ENCODE measurements at regions not wholly inside any gene's neighbourhood (a gene's known extent, or its start where the extent isn't known, plus 50 kb on each side); places are given as distances from the start of the nearest gene placed in this dataset.

DNA sequence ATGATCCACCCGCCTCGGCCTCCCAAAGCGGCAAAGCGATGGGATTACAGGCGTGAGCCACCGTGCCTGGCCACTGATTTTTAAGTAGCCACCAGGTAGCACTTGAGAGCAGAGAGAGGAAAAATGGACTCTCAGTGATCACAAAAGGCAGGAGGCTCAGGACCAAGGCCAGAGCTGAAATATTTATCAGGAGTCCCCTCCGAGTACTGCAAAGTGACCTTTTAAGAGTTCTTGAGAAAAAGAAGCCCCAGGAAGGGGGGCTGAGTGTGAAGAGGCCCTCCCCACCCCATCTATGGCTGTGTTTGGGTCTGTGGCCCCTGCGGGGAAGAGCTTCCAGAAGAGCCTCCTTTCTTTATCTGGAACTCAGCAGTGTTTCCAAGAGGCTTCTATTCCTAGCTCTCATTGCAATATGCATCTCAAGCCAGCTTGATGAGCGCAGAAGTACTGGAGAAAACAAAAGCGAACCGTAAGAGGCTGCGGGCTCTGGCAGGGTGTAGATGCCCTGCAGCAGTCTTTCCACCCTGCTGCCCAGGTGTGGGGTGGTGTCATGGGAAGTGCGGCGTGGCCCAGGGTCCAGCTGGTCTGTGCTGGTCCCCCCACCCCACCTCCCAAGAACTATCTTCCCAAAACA is 75.5 kb upstream of the CDK20 start:
- no peaks in the 10 kb centered on the region for H3K36me3 Mint-ChIP-seq
- no peak overlapping the region for H3K27ac Mint-ChIP-seq
- H3K4me1 Mint-ChIP-seq, result no peaks in the 10 kb centered on the region
- no peaks in the 10 kb centered on the region for H3K9me3 Mint-ChIP-seq
- no peak overlapping the region for H3K4me3 Mint-ChIP-seq
- H3K27me3 Mint-ChIP-seq, result no peaks in the 10 kb centered on the region

DNA sequence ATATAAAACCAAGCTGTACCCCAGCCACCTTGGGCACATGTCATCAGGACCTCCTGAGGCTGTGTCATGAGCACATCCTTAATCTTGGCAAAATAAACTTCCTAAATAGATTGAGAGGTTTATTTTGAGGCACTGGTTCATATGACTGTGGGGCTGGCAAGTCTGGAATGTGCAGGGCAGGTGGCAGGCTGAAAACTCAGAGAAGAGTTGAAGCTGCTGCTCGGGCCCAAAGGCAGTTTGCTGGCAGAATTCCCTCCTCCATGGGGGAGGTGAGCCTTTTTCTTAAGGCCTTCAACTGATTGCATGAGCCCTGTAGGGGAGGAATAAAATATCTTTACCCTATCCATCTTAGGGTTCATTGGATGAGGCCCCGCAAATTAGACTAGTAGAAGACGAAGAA is 72.2 kb upstream of the CDK20 start:
- no peaks in the 10 kb centered on the region for H3K4me1 Mint-ChIP-seq
- H3K27me3 Mint-ChIP-seq, result no peaks in the 10 kb centered on the region
- no peak overlapping the region for H3K27ac Mint-ChIP-seq
- H3K4me3 Mint-ChIP-seq, result no peak overlapping the region
- no peaks in the 10 kb centered on the region for H3K9me3 Mint-ChIP-seq
- peaks cover 3% of the 10 kb centered on the region for H3K36me3 Mint-ChIP-seq

DNA sequence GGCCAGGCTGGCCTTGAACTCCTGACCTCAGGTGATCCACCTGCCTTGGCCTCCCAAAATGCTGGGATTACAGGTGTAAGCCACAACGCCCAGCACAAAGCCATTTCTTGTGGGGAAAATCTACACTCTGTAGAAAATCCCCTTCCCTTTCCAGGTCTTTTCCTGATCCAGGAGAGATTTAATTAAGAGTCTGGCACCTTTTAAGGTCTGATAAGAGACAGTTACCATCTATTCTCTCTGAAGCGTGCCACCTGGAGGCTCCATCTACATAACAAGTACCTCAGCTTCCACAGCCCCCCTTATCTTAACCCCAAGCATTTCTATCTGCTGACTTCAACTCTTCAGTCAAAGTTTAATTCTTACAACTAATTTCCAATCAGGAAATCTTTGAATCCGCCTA is 71.4 kb upstream of the CDK20 start:
- Mint-ChIP-seq H3K27ac (no peak overlapping the region), H3K4me3 (no peak overlapping the region), H3K9me3 (no peaks in the 10 kb centered on the region), H3K36me3 (peaks cover 3% of the 10 kb centered on the region), H3K4me1 (no peaks in the 10 kb centered on the region), H3K27me3 (no peaks in the 10 kb centered on the region)

DNA sequence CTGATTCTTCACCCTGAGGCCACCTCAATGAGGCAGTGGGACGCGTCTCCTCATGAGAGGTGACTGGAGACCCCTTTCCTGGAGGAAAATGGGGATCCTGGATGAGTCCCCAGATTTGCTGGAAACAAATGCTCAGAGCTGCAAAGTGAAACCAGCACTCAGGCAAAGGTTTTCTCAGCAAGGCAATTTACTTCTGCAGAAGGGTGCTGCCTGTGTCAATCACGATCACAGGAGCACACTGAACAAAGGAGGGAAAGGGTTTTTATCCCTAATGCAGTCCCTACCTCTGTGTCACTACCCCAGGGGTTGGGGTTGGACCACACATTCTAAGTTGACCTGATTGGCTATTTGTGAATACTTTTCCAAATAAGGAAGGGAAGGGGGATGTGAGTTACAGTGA is 69.9 kb upstream of the CDK20 start:
- peaks cover 3% of the 10 kb centered on the region for H3K36me3 Mint-ChIP-seq
- H3K9me3 Mint-ChIP-seq, result peaks cover 5% of the 10 kb centered on the region
- H3K4me1 Mint-ChIP-seq, result no peaks in the 10 kb centered on the region

DNA sequence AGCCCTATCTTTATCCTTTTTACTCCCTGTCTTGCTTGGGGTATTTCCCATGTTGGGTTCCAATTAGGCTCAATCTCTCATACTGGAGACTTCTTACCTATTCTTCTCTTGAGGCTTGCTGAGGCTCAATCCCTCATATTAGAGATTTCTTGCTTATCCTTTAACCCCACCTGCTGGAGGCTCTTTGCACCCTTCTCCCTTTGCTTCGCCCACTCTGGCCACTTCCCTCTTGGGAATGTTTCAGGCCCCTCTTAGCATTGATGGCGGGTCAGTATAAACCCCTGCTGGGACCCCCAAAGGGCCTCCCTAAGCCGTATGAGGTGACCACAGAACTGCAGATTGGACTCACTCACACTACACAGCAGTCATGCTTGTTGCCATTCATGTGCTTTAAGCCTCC is 69.3 kb upstream of the CDK20 start:
- Mint-ChIP-seq H3K9me3 (peaks cover 5% of the 10 kb centered on the region), H3K27ac (no peak overlapping the region), H3K4me3 (no peak overlapping the region)

More for the DNA sequence above, 69.9 kb upstream of the CDK20 start:
- no peaks in the 10 kb centered on the region for H3K27me3 Mint-ChIP-seq
- H3K27ac Mint-ChIP-seq, result no peak overlapping the region
- no peak overlapping the region for H3K4me3 Mint-ChIP-seq

DNA sequence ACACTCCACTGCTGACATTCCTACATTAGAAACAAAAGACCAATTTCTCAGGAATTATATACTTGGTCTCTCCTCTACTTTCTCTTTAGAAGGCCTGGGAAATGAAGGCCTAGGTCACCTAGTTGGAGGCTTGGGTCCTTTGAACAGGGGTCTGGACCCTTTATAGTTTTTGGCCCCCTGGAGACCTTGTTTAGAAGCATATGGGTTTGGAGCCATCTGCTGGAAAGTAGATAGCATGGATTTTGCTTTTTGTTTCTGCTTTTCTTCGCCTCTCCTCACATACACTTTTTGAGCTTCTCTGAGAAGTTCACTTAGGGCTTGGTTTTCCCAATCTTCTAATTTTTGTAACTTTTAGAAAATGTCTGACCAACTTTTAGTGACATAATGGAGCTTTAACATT is 67.1 kb upstream of the CDK20 start:
- Mint-ChIP-seq H3K4me1 (no peaks in the 10 kb centered on the region), H3K27me3 (no peaks in the 10 kb centered on the region), H3K36me3 (peaks cover 3% of the 10 kb centered on the region), H3K9me3 (peaks cover 5% of the 10 kb centered on the region), H3K4me3 (no peak overlapping the region), H3K27ac (no peak overlapping the region)

More for the DNA sequence above, 69.3 kb upstream of the CDK20 start:
- Mint-ChIP-seq H3K36me3 (peaks cover 3% of the 10 kb centered on the region), H3K27me3 (no peaks in the 10 kb centered on the region), H3K4me1 (no peaks in the 10 kb centered on the region)

DNA sequence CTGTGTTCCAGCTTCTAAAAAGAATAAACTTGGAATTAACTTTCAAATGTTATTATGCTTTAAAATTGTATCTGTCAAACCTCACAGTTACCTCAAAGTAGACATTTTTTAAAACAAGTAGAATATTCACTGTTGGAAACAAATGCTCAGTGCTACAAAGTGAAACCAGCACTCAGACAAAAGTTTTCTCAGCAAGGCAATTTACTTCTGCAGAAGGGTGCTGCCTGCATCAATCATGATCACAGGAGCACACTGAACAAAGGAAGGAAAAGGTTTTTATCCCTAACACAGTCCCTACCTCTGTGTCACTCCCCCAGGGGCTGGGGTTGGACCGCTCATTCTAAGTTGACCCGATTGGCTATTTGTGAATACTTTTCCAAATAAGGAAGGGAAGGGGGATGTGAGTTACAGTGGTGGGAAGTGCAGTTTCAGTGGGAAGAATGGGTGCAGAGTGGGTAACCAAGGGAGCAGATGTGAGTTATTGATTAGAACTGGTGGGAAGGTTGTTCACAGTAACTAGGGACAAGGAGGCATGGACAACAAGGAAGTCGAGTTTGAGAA is 63.0 kb upstream of the CDK20 start:
- peaks cover 5% of the 10 kb centered on the region for H3K9me3 Mint-ChIP-seq
- H3K27ac Mint-ChIP-seq, result no peak overlapping the region
- no peak overlapping the region for H3K4me3 Mint-ChIP-seq
- H3K27me3 Mint-ChIP-seq, result no peaks in the 10 kb centered on the region
- no peaks in the 10 kb centered on the region for H3K36me3 Mint-ChIP-seq
- no peaks in the 10 kb centered on the region for H3K4me1 Mint-ChIP-seq

DNA sequence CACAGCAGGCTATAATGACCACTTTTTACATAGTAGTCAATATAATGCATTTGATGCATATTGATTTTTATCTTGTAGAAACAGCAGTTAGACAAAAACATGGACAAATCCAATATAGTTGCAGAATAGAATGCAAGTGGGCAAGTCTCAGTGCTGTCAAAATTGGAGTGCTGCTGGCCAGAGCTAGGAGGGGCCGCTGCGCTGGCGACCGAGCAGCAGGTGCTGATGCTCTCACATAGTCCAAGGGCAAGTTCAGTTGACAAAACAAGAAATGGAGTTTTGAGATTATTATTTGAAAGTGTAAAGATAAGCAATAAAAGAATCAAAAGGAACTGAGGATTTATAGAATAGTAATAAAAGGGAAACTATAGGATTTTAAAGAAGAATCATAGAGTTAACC is 60.6 kb upstream of the CDK20 start:
- Mint-ChIP-seq H3K27me3 (no peaks in the 10 kb centered on the region), H3K9me3 (peaks cover 5% of the 10 kb centered on the region), H3K4me1 (no peaks in the 10 kb centered on the region), H3K27ac (no peak overlapping the region), H3K36me3 (no peaks in the 10 kb centered on the region), H3K4me3 (no peak overlapping the region)

DNA sequence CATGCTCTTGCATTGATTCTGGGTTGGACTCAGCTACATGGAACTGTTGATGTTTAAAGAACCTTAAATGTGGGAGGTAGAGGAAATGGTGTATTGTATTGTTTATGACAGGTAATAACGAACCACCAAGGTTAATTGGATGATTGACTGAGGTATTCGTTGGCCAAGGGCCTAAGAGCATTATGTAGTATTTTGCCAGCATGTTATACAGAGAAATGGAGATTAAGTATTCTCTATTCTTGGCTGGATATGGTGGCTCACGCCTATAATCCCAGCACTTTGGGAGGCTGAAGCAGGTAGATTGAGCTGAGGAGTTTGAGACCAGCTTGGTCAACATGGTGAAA is 59.0 kb upstream of the CDK20 start:
- H3K4me3 Mint-ChIP-seq, result no peak overlapping the region
- no peak overlapping the region for H3K27ac Mint-ChIP-seq
- H3K4me1 Mint-ChIP-seq, result no peaks in the 10 kb centered on the region
- no peaks in the 10 kb centered on the region for H3K9me3 Mint-ChIP-seq
- no peaks in the 10 kb centered on the region for H3K36me3 Mint-ChIP-seq
- H3K27me3 Mint-ChIP-seq, result no peaks in the 10 kb centered on the region

DNA sequence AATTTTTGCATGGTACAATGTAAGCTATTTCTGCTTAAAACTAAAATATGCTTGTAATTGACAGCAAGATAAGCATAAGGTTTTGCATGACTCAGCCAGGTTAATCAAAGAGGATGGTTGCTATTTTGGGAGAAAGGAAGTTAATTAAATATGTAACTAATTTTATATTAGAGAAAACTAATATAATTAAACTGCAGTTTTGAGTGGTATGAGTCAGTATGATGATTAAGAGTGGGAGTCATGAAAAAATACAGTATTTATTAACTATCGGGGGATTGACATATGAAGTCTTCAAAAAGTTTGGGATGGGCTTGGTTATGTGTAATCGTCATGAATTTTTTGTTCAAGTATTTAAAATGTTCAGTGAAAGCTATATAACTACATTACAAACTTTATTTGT is 54.0 kb upstream of the CDK20 start:
- Mint-ChIP-seq H3K27me3 (no peaks in the 10 kb centered on the region), H3K36me3 (no peaks in the 10 kb centered on the region), H3K27ac (no peak overlapping the region), H3K4me3 (no peak overlapping the region), H3K9me3 (no peaks in the 10 kb centered on the region), H3K4me1 (no peaks in the 10 kb centered on the region)

DNA sequence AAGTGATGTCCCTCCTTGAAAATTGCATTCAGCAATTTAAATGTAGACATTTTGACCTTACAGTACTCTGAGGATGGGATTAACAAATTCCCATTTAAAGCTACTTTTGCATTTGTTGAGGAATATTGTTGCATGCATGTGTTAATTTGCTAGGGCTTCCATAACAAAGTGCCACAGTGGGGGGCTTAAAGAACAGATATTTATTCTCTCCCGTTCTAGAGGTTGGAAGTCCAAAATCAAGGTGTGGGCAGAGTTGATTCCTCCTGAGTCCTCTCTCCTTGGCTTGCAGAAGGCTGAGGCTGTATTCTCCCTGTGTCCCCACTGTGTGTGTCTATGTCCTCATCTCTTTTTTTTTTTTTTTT is 51.8 kb upstream of the CDK20 start:
- Mint-ChIP-seq H3K4me1 (no peaks in the 10 kb centered on the region), H3K4me3 (no peak overlapping the region), H3K27me3 (no peaks in the 10 kb centered on the region), H3K36me3 (no peaks in the 10 kb centered on the region), H3K27ac (no peak overlapping the region), H3K9me3 (no peaks in the 10 kb centered on the region)

DNA sequence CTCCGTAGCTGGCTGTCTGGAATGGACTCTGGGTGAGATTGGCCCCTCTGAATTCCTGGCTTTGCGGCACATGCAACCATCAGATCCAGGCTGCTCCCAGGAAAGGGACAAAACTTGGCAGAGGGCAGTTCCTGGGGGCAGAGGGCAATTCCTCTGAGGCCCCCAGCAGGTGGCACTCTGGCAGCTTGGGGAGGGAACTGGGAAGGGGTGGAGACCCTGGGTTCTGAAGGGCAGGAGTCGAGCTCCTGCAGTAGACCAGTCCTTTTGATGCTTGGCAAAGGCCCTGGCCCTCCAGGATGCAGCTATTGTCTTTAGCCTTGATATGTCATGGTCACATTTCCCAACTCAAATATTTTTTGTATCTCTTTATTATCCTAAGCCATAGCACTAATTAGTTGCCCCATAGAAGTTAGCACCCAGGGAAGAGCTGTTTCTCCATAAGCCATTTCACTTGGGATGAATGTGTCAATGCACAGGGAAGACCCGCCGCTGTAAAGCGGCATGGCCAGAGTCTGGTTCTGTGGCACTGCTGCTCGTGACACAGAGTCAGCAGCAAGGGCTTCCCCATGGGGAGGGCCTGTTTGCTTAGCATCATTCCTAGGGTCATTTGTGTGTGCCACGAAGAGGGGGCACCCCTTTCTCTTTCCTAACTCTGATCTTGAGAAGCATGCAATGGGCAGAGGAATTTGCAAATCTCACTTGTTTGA is 51.2 kb upstream of the CDK20 start:
- no peak overlapping the region for H3K4me3 Mint-ChIP-seq
- H3K27ac Mint-ChIP-seq, result no peak overlapping the region
- no peaks in the 10 kb centered on the region for H3K9me3 Mint-ChIP-seq
- no peaks in the 10 kb centered on the region for H3K36me3 Mint-ChIP-seq
- no peaks in the 10 kb centered on the region for H3K4me1 Mint-ChIP-seq
- no peaks in the 10 kb centered on the region for H3K27me3 Mint-ChIP-seq

DNA sequence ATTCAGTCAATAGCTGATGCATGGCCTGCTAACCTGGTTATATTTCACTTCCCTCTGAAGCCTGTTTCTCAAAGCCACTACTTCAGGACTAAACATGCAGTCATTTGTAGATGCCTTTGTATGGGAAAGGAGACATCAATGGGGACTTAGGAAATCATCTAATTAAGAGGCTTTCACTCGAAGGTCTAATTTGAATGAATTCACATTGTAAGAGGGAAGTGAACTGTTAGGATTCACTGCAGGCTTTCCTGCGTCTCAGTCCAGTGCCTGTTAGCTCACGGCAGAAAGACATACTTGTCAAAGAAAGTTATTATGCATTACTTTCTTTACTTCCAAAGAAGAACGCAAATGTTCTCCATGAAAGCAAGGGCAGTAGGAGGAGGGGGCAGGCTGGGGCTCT is 50.6 kb upstream of the CDK20 start:
- H3K27ac Mint-ChIP-seq, result no peak overlapping the region
- no peaks in the 10 kb centered on the region for H3K27me3 Mint-ChIP-seq
- H3K4me1 Mint-ChIP-seq, result no peaks in the 10 kb centered on the region
- no peak overlapping the region for H3K4me3 Mint-ChIP-seq
- H3K36me3 Mint-ChIP-seq, result no peaks in the 10 kb centered on the region
- no peaks in the 10 kb centered on the region for H3K9me3 Mint-ChIP-seq

Measured in activated naive CD4-positive, alpha-beta T cell treated with anti-CD3 and anti-CD28 coated beads, Interleukin-2, amount 50 U/mL, for 24 hours (primary cell).